IPS-18a (cell line): ENCODE measurements at regions not wholly inside any gene's neighbourhood (a gene's known extent, or its start where the extent isn't known, plus 50 kb on each side); places are given as distances from the start of the nearest gene placed in this dataset.
"Not testable (repeated sequence)": the region's sequence is repeated elsewhere in the genome, so short reads cannot be mapped to it uniquely, and the experiment has no call there.

Source experiments
- H3K27ac ChIP-seq: one replicate; pipeline ENCODE4 v1.5.1; 2013; ENCODE audit warnings: low read length
- H3K27me3 ChIP-seq: one replicate; pipeline ENCODE4 v1.6.1; 2013; ENCODE audit warnings: mild to moderate bottlenecking, low read length; ENCODE audit not compliant: control insufficient read depth, insufficient read depth
- H3K36me3 ChIP-seq: one replicate; pipeline ENCODE4 v1.6.1; 2013; ENCODE audit warnings: low read depth, low read length; ENCODE audit not compliant: control insufficient read depth
- H3K4me1 ChIP-seq: one replicate; pipeline ENCODE4 v1.6.1; 2013; ENCODE audit warnings: low read depth, low read length; ENCODE audit not compliant: control insufficient read depth
- H3K4me3 ChIP-seq: one replicate; pipeline ENCODE4 v1.5.1; 2013; ENCODE audit warnings: low read length
- H3K9ac ChIP-seq: one replicate; pipeline ENCODE4 v1.6.1; 2013; ENCODE audit warnings: mild to moderate bottlenecking, low read length, moderate library complexity
- H3K9me3 ChIP-seq: one replicate; pipeline ENCODE4 v1.6.1; 2013; ENCODE audit warnings: low read depth, low read length; ENCODE audit not compliant: control insufficient read depth

GRCh38 chr2:187638840-187639239, 84.6 kb upstream of the TFPI start:
- Histone ChIP-seq H3K36me3 (no peaks in the 10 kb centered on the region), H3K9ac (no peak overlapping the region), H3K27ac (no peak overlapping the region), H3K9me3 (peaks cover 4% of the 10 kb centered on the region), H3K4me1 (no peaks in the 10 kb centered on the region), H3K27me3 (no peaks in the 10 kb centered on the region), H3K4me3 (no peak overlapping the region)

GRCh38 chr2:187640926-187641510, 86.8 kb upstream of the TFPI start:
- no peaks in the 10 kb centered on the region for H3K4me1 ChIP-seq
- H3K27ac ChIP-seq: no peak overlapping the region
- no peaks in the 10 kb centered on the region for H3K36me3 ChIP-seq
- no peak overlapping the region for H3K4me3 ChIP-seq
- peaks cover 4% of the 10 kb centered on the region for H3K9me3 ChIP-seq
- H3K27me3 ChIP-seq: no peaks in the 10 kb centered on the region
- H3K9ac ChIP-seq: no peak overlapping the region

GRCh38 chr2:187642498-187642897, 88.3 kb upstream of the TFPI start:
- Histone ChIP-seq H3K36me3 (no peaks in the 10 kb centered on the region), H3K4me1 (no peaks in the 10 kb centered on the region), H3K9me3 (peaks cover 4% of the 10 kb centered on the region), H3K9ac (no peak overlapping the region), H3K27ac (no peak overlapping the region), H3K4me3 (no peak overlapping the region), H3K27me3 (no peaks in the 10 kb centered on the region)

GRCh38 chr2:187644486-187644885, 90.3 kb upstream of the TFPI start:
- no peaks in the 10 kb centered on the region for H3K36me3 ChIP-seq
- no peaks in the 10 kb centered on the region for H3K4me1 ChIP-seq
- no peak overlapping the region for H3K4me3 ChIP-seq
- H3K9ac ChIP-seq: no peak overlapping the region
- no peaks in the 10 kb centered on the region for H3K9me3 ChIP-seq
- H3K27me3 ChIP-seq: no peaks in the 10 kb centered on the region
- H3K27ac ChIP-seq: no peak overlapping the region

- no peak overlapping the region for H3K27ac ChIP-seq
These were observed 90.7 kb upstream of the TFPI start for GRCh38 chr2:187644981-187645380.

GRCh38 chr2:187646556-187646955, 92.3 kb upstream of the TFPI start:
- Histone ChIP-seq H3K36me3 (peaks cover 8% of the 10 kb centered on the region), H3K4me3 (no peak overlapping the region), H3K9me3 (no peaks in the 10 kb centered on the region), H3K9ac (no peak overlapping the region), H3K27ac (no peak overlapping the region), H3K4me1 (no peaks in the 10 kb centered on the region), H3K27me3 (no peaks in the 10 kb centered on the region)

More at GRCh38 chr2:187644981-187645380, 90.7 kb upstream of the TFPI start:
- Histone ChIP-seq H3K4me1 (no peaks in the 10 kb centered on the region), H3K27me3 (no peaks in the 10 kb centered on the region), H3K4me3 (no peak overlapping the region), H3K9ac (no peak overlapping the region), H3K36me3 (no peaks in the 10 kb centered on the region), H3K9me3 (no peaks in the 10 kb centered on the region)

- Histone ChIP-seq H3K9ac (no peak overlapping the region), H3K9me3 (no peaks in the 10 kb centered on the region), H3K36me3 (peaks cover 11% of the 10 kb centered on the region), H3K4me3 (no peak overlapping the region), H3K4me1 (peaks cover 25% of the 10 kb centered on the region), H3K27me3 (no peaks in the 10 kb centered on the region), H3K27ac (no peak overlapping the region)
These were observed 100.3 kb upstream of the TFPI start for GRCh38 chr2:187654535-187654934.

GRCh38 chr2:187655001-187655400, 100.8 kb upstream of the TFPI start:
- Histone ChIP-seq H3K9ac (no peak overlapping the region), H3K9me3 (no peaks in the 10 kb centered on the region), H3K36me3 (peaks cover 11% of the 10 kb centered on the region), H3K4me1 (peaks cover 25% of the 10 kb centered on the region), H3K27me3 (no peaks in the 10 kb centered on the region), H3K27ac (no peak overlapping the region), H3K4me3 (no peak overlapping the region)

- Histone ChIP-seq H3K4me1 (peaks cover 25% of the 10 kb centered on the region), H3K9ac (no peak overlapping the region), H3K27ac (no peak overlapping the region)
These were observed 101.9 kb upstream of the TFPI start for GRCh38 chr2:187656123-187656522.

GRCh38 chr2:187658952-187659525, 104.8 kb upstream of the TFPI start:
- H3K36me3 ChIP-seq: peaks cover 24% of the 10 kb centered on the region
- H3K4me1 ChIP-seq: peaks cover 25% of the 10 kb centered on the region

More at GRCh38 chr2:187656123-187656522, 101.9 kb upstream of the TFPI start:
- Histone ChIP-seq H3K36me3 (peaks cover 4% of the 10 kb centered on the region), H3K27me3 (no peaks in the 10 kb centered on the region), H3K4me3 (no peak overlapping the region), H3K9me3 (no peaks in the 10 kb centered on the region)

GRCh38 chr2:187676050-187676449, 121.8 kb upstream of the TFPI start:
- H3K27ac ChIP-seq: not testable (repeated sequence)
- H3K9ac ChIP-seq: peak overlapping the region; percentile 5

More at GRCh38 chr2:187658952-187659525, 104.8 kb upstream of the TFPI start:
- Histone ChIP-seq H3K27ac (no peak overlapping the region), H3K27me3 (no peaks in the 10 kb centered on the region), H3K4me3 (no peak overlapping the region), H3K9me3 (peaks cover 3% of the 10 kb centered on the region), H3K9ac (no peak overlapping the region)

GRCh38 chr2:187679454-187679853, 125.2 kb upstream of the TFPI start:
- H3K27me3 ChIP-seq: no peaks in the 10 kb centered on the region
- no peak overlapping the region for H3K27ac ChIP-seq
- H3K4me3 ChIP-seq: no peak overlapping the region
- H3K36me3 ChIP-seq: no peaks in the 10 kb centered on the region
- H3K9me3 ChIP-seq: no peaks in the 10 kb centered on the region
- no peak overlapping the region for H3K9ac ChIP-seq
- H3K4me1 ChIP-seq: peaks cover 41% of the 10 kb centered on the region

More at GRCh38 chr2:187676050-187676449, 121.8 kb upstream of the TFPI start:
- Histone ChIP-seq H3K4me3 (peak overlapping the region; percentile 72), H3K4me1 (peaks cover 23% of the 10 kb centered on the region)
- not testable (repeated sequence) for H3K36me3 ChIP-seq, H3K9me3 ChIP-seq, H3K27me3 ChIP-seq
